ENCODE measurements at regions not wholly inside any gene's neighbourhood (a gene's known extent, or its start where the extent isn't known, plus 50 kb on each side); places are given as distances from the start of the nearest gene placed in this dataset.

- WGBS (ENCODE audit: missing lambda C conversion rate): 33% methylated on average over 3 of the region's 3 CpGs
- ChIA-PET CTCF (interaction anchor here (0.6 kb wide), 1 partner anchor 310 kb away, joined by 3 read pairs; no protein-coding TSS in a partner anchor), POLR2A (no interaction called here)
- Histone ChIP-seq H3K9me3 (no peaks in the 10 kb centered on the region), H3K4me2 (no peak overlapping the region), H3K4me3 (no peak overlapping the region), H3K4me1 (no peaks in the 10 kb centered on the region), H3K27ac (no peak overlapping the region)
- DNase-seq (ENCODE audit: low read depth in 1 of 2, low spot score in 1 of 2): no peak
- TF ChIP-seq RCOR1 (IDR thresholded peaks at IDR 0.05; ENCODE audit: low read depth, low read length) (no peak), CEBPB (IDR thresholded peaks at IDR 0.05) (no peak), RFX5 (IDR thresholded peaks at IDR 0.05) (no peak), BCL3 (IDR thresholded peaks at IDR 0.05) (no peak), FOXS1 (CRISPR knock-in tag; IDR thresholded peaks at IDR 0.05) (no peak), CBX2 (IDR thresholded peaks at IDR 0.05; ENCODE audit: borderline replicate concordance, low read depth) (no peak)
- ATAC-seq: no peak
- FAIRE-seq: no peak
These were observed 169.4 kb upstream of the ADO start for GRCh38 chr10:62635127-62635526.

- Histone ChIP-seq H3K4me2 (no peak overlapping the region), H3K4me1 (no peaks in the 10 kb centered on the region), H3K9me3 (no peaks in the 10 kb centered on the region), H3K4me3 (no peak overlapping the region), H3K27ac (no peak overlapping the region)
- TF ChIP-seq BCL3 (IDR thresholded peaks at IDR 0.05): no peak
- POLR2A ChIA-PET: no interaction called here
- 69% methylated on average over 3 of the region's 3 CpGs for WGBS (ENCODE audit: missing lambda C conversion rate)
- ATAC-seq (no peak), FAIRE-seq (no peak), DNase-seq (ENCODE audit: low read depth in 1 of 2, low spot score in 1 of 2) (no peak)
- CTCF ChIA-PET: no interaction called here
These were observed 167.7 kb upstream of the ADO start for GRCh38 chr10:62636825-62637248.

- CTCF ChIA-PET: no interaction called here
- no peak for TF ChIP-seq JUN (IDR thresholded peaks at IDR 0.05)
- H3K27ac ChIP-seq: no peak overlapping the region
- no peak for DNase-seq (ENCODE audit: low read depth in 1 of 2, low spot score in 1 of 2)
- FAIRE-seq: no peak
- ATAC-seq: no peak
- no peaks in the 10 kb centered on the region for H3K9me3 ChIP-seq
- H3K4me2 ChIP-seq: no peak overlapping the region
- H3K4me1 ChIP-seq: no peaks in the 10 kb centered on the region
- 78% methylated on average over 9 of the region's 9 CpGs for WGBS (ENCODE audit: missing lambda C conversion rate)
- H3K4me3 ChIP-seq: no peak overlapping the region
- POLR2A ChIA-PET: no interaction called here
These were observed 167.1 kb upstream of the ADO start for GRCh38 chr10:62637249-62638061.

GRCh38 chr10:62638062-62638477, 166.4 kb upstream of the ADO start:
- no peak for TF ChIP-seq ZC3H11A (IDR thresholded peaks at IDR 0.05)
- no peak for TF ChIP-seq CHD2 (IDR thresholded peaks at IDR 0.05; ENCODE audit: low read length, partially characterized antibody)
- TF ChIP-seq ATOH8 (CRISPR knock-in tag; IDR thresholded peaks at IDR 0.05; ENCODE audit: low read depth): no peak
- no peak for TF ChIP-seq ESRRA (IDR thresholded peaks at IDR 0.05; ENCODE audit: borderline replicate concordance, low read length)
- no peak for TF ChIP-seq RCOR1 (IDR thresholded peaks at IDR 0.05; ENCODE audit: low read depth, low read length)
- TF ChIP-seq RAD21 (conservative IDR thresholded peaks at IDR 0.05 in 1 of 2, IDR thresholded peaks at IDR 0.05 in 1 of 2): no peak
- TF ChIP-seq TP53 (CRISPR knock-in tag; IDR thresholded peaks at IDR 0.05): no peak
- TF ChIP-seq HOXB5 (CRISPR knock-in tag; IDR thresholded peaks at IDR 0.05): no peak
- no peak for TF ChIP-seq EHF (CRISPR knock-in tag; IDR thresholded peaks at IDR 0.05)
- no peak for TF ChIP-seq SREBF2 (IDR thresholded peaks at IDR 0.05)
- TF ChIP-seq MYC (IDR thresholded peaks at IDR 0.05; ENCODE audit: borderline replicate concordance, low read length): no peak
- TF ChIP-seq CTCF (IDR thresholded peaks at IDR 0.05): no peak
- TF ChIP-seq KDM1A (IDR thresholded peaks at IDR 0.05; ENCODE audit: low read depth): no peak
- no peak for TF ChIP-seq SMC3 (IDR thresholded peaks at IDR 0.05)
- TF ChIP-seq GATA3 (IDR thresholded peaks at IDR 0.05; ENCODE audit: borderline replicate concordance): no peak
- no peak for TF ChIP-seq MAFK (IDR thresholded peaks at IDR 0.05; ENCODE audit: partially characterized antibody)
- ATAC-seq: no peak
- no peak overlapping the region for H3K4me2 ChIP-seq
- H3K27ac ChIP-seq: no peak overlapping the region
- H3K4me3 ChIP-seq: no peak overlapping the region
- H3K9me3 ChIP-seq: no peaks in the 10 kb centered on the region
- POLR2A ChIA-PET: no interaction called here
- no peaks in the 10 kb centered on the region for H3K4me1 ChIP-seq
- no peak for DNase-seq (ENCODE audit: low read depth in 1 of 2, low spot score in 1 of 2)
- CTCF ChIA-PET: interaction anchor here (0.9 kb wide), 1 partner anchor 180 kb away, joined by 3 read pairs; no protein-coding TSS in a partner anchor
- FAIRE-seq: no peak
- 46% methylated on average over 7 of the region's 7 CpGs for WGBS (ENCODE audit: missing lambda C conversion rate)
